ENCODE measurements at regions not wholly inside any gene's neighbourhood (a gene's known extent, or its start where the extent isn't known, plus 50 kb on each side); places are given as distances from the start of the nearest gene placed in this dataset.

DNA sequence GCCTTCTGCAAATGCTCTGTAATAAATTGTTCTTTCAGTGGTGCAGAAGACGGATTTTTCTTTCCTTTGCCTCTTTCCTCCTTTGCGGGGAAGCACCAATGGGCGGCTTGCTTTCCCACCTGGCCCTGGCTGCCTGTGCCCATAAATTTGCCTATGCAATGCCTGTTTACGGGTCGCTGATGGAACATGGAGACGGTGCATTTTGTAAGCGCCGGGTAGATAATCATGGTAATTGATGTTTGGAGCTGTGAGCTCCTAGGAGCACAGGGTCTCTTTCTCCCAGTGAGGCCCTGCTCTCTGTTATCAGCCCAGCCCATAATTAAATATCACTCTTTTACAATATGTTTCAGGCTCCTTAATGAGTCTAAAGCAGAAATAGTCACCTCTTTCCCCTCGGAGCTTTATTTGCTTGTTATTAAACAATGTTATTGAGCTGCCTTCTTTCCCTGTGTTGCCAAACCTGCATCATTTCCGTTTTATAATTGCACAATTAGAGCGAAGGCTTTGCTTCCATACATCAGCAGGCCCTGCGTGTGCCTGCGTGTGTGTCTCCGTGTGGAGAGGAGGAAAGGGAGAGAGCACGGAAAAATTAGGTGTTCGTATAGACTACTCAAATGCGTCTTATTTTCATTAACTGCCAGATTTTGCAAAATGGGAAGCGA lies 437.4 kb upstream of the POU3F3 start:
- TF ChIP-seq POLR2AphosphoS5 (IDR thresholded peaks at IDR 0.05; ENCODE audit: insufficient read depth in 1 of 2, low read depth in 1 of 2) (no peak), CTCF (IDR thresholded peaks at IDR 0.05) (no peak), POLR2A (IDR thresholded peaks at IDR 0.05) (no peak)
